GM19043 (cell line): ENCODE measurements at regions not wholly inside any gene's neighbourhood (a gene's known extent, or its start where the extent isn't known, plus 50 kb on each side); places are given as distances from the start of the nearest gene placed in this dataset.

Source experiments
- ATAC-seq: cut with Tn5 transposase; IDR thresholded peaks from one replicate; pipeline ENCODE4 v1.9.1; 2021; ENCODE audit warnings: low read depth; ENCODE audit not compliant: unreplicated experiment

DNA sequence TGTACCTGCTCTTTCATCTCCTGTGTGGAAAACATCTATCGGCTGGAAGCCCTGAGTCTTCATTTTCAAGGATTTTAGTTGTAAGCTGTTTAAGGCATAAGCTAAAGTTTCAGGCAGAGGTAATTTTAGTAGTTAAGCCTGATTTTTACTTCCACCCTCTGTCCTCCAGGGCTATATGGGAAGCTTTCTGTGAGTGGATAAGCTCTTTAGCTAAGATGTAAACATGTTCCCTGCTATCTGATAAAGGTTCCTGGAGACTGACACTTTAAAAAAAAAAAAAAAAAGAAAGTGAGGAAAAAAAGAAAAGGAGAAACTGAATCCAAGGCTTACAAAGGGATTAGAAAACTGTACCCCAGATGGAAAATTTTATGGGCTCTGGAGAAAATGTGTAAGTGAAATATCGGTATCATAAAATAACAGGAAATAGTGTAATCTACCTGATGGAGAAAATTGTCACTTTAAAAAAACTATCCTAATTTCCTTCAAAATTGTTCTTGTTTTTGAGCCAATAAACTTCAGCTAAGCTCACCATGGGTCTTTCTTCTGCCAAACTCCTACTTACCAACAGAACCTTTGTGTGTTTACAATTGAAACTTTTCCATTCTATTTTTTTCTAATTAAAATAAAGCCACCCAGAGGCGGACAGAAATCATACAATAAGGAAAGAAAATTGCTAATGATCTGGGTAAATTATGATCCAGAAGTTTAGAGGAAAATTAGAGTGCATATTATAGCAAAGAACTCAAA is 180.5 kb downstream of the TGFB2 start:
- no peak for ATAC-seq

DNA sequence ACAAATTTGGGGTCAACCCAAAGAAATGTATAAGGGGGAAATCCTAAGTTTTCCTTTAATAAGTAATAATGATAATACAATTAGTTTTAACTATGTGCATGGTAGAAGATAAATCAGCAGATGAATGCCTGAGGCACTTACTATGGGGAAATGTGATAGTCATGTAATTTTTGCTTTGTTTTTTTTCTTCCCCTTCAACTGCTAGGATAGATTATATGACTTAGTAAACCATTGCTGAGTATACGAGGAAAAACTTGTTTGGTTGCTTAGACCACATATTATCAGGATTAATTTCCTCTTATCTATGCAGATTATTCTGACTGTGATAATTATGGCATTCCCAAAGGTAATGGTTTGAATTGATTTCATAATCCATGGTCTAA is 181.1 kb downstream of the TGFB2 start:
- ATAC-seq = no peak

- no peak for ATAC-seq
These were observed 182.6 kb downstream of the TGFB2 start for GRCh38 chr1:218527737-218528136.

GRCh38 chr1:218529646-218530300 is 184.6 kb downstream of the TGFB2 start:
- no peak for ATAC-seq

GRCh38 chr1:218531936-218532335 is 186.8 kb downstream of the TGFB2 start:
- ATAC-seq = no peak

GRCh38 chr1:218536296-218536986 is 191.3 kb downstream of the TGFB2 start:
- ATAC-seq = no peak

DNA sequence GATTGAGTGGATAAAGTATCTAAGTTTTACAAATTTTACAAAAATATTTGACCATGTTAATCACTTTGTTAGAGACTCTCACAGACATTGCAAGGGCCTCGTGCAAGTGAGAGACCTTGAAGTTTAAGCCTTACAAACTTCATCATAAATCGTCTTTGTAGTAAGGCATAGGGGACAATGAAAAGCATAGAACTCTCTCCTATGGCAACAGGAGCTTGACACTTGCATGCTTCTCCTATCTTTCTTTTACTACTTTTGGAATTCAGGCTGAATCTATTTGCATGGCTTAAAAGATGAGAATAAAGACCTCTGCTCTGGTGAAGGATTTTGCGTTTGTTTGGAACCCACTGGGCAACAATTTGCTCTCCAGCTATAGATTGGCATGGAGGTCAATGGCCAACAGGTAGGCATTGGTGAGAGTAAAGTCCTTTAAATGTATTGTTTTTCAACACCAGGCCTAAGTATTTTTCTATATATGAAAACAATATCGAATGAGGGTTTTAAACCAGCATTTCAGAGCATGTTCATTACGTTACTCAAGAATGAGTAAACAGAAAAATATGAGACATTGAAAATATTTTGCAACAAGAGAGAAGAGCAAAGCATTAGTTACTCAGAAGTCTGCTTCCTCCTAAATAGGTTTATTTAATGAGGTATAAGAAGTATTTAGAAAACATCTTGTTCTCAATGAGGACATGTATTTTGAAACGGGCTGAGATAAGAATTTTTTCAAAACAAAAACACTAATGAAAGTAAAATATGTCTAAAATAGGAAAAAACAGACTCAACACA is 192.2 kb downstream of the TGFB2 start:
- ATAC-seq = no peak

- ATAC-seq = no peak
These were observed 193.2 kb downstream of the TGFB2 start for GRCh38 chr1:218538341-218538740.

- no peak for ATAC-seq
These were observed 201.2 kb downstream of the TGFB2 start for GRCh38 chr1:218546314-218546713.

DNA sequence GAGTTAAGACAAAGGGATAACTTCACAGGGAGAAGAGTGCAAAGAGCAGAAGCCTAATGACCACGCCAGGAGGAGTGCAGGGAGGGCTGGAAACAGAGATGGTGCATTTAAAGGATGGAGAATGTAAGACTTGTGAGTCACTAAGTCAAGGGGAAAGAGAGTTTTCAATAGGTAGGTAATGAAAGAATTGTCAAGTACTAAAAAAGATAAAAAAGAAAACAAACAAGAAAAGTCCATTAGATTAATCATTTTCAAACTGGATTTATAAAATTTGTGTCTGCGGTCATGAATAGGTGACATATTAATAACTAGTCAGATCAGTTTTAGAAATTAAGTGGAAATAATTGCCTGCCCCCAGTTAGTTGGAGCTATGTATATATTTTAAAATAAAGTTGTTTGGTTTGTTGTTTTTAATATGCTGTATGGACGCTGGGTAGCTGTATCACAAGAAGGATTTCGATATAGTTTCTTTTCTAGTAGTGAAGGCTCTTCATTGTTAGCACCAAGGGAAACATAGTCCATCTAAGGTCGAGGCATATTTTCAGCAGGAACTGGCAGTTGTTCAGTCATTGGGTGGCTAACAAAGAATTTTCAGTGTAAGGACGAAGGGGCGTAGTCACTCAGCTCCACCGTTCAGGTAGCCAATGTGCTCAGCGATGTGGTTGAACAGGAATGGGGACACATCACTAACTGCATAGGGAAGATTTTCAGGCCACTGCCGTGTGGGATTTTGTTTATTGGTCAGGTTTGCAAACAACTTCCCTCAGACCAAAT is 203.0 kb downstream of the TGFB2 start:
- no peak for ATAC-seq

DNA sequence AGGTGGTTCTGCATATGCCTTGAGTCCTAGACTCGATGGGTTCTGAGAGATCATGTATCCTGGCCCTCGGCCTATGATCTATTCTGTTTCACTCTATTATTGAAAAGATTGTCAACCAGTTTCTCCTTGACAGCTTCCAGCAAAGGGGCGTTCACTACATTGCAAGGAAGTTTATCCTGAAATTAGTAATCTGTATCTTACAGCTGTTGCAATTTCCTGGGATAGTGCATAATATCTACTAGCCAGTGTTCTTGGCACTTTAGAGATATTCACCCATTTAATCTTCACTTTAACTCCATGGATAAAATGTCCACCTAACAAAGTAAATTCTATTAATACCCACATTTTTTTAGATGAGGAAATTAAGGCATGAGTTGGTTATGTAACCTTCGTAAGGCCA is 203.6 kb downstream of the TGFB2 start:
- no peak for ATAC-seq

GRCh38 chr1:218553197-218553596 is 208.1 kb downstream of the TGFB2 start:
- no peak for ATAC-seq

GRCh38 chr1:218556016-218556415 is 210.9 kb downstream of the TGFB2 start:
- ATAC-seq = no peak

GRCh38 chr1:218557731-218558130 is 212.6 kb downstream of the TGFB2 start:
- ATAC-seq = no peak

GRCh38 chr1:218558271-218558810 is 213.2 kb downstream of the TGFB2 start:
- ATAC-seq = no peak

GRCh38 chr1:218565377-218565776 is 220.2 kb downstream of the TGFB2 start:
- no peak for ATAC-seq

DNA sequence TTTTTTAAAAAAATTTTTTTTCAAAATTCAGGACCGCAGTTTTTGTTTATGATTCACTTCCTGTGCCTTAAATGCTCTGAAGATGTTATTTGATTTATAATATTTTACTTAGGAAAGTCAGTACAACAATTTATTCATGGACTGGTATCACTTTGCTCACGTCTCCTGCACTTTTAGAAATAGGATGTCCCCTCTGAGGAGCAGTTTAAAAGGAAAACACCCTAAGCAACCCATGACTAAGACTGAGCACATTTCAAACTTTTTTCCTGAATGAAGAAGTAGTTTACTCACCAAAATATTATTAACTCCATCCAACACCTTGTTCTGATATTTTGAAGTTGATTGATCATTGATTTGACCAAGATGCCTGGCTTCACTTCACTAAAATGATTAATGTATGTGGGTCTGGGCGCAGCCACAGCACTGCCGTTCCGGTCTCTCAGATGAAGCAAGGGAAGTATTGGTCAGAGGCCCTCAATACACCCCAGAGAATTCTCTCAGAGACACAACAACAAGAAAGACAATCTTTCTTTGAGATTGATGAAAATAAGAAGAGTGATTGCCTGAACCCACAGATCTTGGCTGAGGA is 223.9 kb downstream of the TGFB2 start:
- no peak for ATAC-seq

DNA sequence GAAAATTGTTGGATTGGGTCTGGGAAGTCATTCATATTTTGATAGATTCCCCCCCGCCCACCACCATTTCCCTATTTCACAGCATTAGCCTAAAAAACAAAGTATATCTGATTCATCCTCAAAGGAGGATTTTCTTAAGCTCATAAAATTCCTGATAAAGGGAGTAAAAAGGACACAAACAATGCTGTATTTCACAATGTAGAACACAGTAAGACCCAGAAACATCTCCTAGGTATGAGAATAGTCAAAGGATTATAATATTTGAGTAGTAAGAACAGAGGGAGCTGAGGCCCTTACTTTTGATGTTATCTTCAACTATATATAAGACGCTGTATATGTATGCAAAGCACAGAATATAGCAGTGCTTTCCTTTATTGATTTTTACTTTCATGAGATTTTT is 225.3 kb downstream of the TGFB2 start:
- no peak for ATAC-seq

GRCh38 chr1:218571491-218571890 is 226.4 kb downstream of the TGFB2 start:
- no peak for ATAC-seq

- ATAC-seq = no peak
These were observed 226.9 kb downstream of the TGFB2 start for GRCh38 chr1:218572050-218572449.
